Retinal pigment epithelial cell (primary cell): ENCODE measurements at regions not wholly inside any gene's neighbourhood (a gene's known extent, or its start where the extent isn't known, plus 50 kb on each side); places are given as distances from the start of the nearest gene placed in this dataset.

Experiments
- DNase-seq: peaks from one replicate; pipeline ENCODE4 v3.0.0-alpha.2; 2010; ENCODE audit warnings: low read depth
- H3K4me3 ChIP-seq: 2 replicates; pipeline ENCODE4 v1.5.1; 2011; ENCODE audit warnings: mild to moderate bottlenecking, low read length, control low read depth, moderate library complexity
- TF ChIP-seq, protein P1 (sequence below): conservative IDR thresholded peaks from 2 replicates; pipeline ENCODE4 v1.5.1; 2011; ENCODE audit warnings: low read depth, low read length, control low read depth, inconsistent platforms

GRCh38 chr12:67819902-67820301, 169.3 kb upstream of the IFNG-AS1 start:
- no peak for DNase-seq
- no peak overlapping the region for H3K4me3 ChIP-seq
- TF ChIP-seq, protein P1, sequence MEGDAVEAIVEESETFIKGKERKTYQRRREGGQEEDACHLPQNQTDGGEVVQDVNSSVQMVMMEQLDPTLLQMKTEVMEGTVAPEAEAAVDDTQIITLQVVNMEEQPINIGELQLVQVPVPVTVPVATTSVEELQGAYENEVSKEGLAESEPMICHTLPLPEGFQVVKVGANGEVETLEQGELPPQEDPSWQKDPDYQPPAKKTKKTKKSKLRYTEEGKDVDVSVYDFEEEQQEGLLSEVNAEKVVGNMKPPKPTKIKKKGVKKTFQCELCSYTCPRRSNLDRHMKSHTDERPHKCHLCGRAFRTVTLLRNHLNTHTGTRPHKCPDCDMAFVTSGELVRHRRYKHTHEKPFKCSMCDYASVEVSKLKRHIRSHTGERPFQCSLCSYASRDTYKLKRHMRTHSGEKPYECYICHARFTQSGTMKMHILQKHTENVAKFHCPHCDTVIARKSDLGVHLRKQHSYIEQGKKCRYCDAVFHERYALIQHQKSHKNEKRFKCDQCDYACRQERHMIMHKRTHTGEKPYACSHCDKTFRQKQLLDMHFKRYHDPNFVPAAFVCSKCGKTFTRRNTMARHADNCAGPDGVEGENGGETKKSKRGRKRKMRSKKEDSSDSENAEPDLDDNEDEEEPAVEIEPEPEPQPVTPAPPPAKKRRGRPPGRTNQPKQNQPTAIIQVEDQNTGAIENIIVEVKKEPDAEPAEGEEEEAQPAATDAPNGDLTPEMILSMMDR, result no peak

GRCh38 chr12:67820694-67821093, 168.6 kb upstream of the IFNG-AS1 start:
- no peak for DNase-seq
- TF ChIP-seq, protein P1, result no peak

GRCh38 chr12:67822826-67823225, 166.4 kb upstream of the IFNG-AS1 start:
- H3K4me3 ChIP-seq, result no peak overlapping the region
- TF ChIP-seq, protein P1, result no peak
- DNase-seq, result no peak

More at GRCh38 chr12:67820694-67821093, 168.6 kb upstream of the IFNG-AS1 start:
- H3K4me3 ChIP-seq, result no peak overlapping the region

DNA sequence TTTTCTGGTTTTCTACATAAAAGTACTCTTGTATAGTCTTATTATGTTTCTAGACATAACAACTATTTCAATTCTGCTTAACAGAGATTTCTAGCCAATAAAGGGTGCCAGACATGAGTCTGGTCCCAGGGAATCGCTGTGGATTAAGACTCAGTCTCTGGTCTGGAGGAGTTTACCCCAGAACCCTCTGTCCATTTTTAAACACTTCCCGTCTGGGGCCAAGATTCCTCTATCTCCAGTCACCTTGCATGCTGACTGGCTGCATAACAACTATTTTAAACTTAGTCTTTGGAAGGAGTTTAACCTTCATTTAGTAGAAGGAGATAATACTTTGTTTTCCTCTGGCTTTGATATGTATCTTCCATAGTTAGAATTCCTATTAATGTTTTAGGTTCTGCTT, 163.1 kb upstream of the IFNG-AS1 start:
- TF ChIP-seq, protein P1, result no peak
- H3K4me3 ChIP-seq, result no peak overlapping the region
- no peak for DNase-seq

DNA sequence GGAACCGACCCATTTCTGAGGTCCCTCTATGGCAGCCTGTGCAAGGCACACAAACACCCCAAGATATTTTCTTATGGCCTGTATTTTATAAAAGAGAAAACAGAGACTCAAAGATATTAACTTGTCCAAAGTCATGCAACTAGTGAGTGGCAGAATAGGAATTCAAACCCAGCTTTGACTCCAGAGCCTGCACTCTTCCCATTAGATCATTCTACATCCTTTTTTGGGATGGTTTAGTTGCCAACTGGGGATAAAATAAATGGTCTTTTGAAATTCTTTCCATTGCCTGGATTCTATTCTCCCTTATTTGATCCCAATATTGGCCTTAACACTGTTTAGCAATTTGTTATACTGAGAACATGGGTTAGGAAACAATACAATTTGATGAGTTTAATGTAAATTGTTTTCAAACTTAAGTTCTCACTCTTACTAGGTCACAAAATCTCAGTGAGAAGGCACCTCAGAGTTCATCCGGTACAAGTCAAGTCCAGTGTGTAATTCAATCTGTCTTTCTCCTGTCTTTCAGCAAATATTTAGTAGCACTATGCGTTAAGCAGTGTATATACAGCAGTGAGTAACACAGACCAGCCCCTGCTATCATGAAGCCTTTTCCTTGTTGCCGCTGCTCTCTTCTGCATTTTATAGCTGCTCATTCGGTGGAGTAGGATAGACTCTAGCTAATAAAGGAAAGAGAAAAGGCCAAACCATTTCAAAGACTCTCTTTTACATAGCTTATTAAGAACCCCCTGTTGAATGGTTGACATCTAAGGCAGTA, 162.1 kb upstream of the IFNG-AS1 start:
- DNase-seq, result no peak
- no peak overlapping the region for H3K4me3 ChIP-seq
- TF ChIP-seq, protein P1, result no peak

- TF ChIP-seq, protein P1, result no peak
- peak overlapping the region; percentile 41 for H3K4me3 ChIP-seq
- DNase-seq, result peak; percentile 78
Measured at GRCh38 chr12:67827820-67828383, 161.3 kb upstream of the IFNG-AS1 start.

DNA sequence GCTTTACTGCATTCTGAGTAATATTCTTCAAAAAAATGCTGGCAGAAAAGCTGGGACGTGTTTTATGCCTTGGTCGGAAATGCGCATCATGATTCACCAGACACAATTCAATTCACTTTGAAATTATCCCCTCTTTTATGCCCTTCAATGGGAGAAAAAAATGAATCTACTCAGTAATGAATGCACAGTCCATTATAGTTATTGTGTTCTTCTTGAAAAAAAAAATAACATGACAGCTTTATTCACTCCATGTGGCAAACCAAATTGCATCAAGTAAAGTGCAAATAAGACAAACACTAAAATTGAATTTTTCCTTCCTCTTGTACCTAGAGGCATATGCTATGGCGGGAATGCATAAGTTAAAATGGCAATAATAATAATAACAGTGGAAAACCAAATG, 159.4 kb upstream of the IFNG-AS1 start:
- H3K4me3 ChIP-seq, result no peak overlapping the region
- TF ChIP-seq, protein P1, result no peak
- DNase-seq, result no peak
